WTC11 (cell line): ENCODE measurements at regions not wholly inside any gene's neighbourhood (a gene's known extent, or its start where the extent isn't known, plus 50 kb on each side); places are given as distances from the start of the nearest gene placed in this dataset.

ENCODE experiments used
- ATAC-seq: fragments of 200-7000 bp; cut with Tn5 transposase; 2 replicates; pipeline ENCODE4 v1.10.0; 2021; ENCODE audit warnings: mild to moderate bottlenecking, moderate library complexity
- CTCF ChIA-PET: fragments of 300-600 bp; sonication (Branson Sonifier 250); formaldehyde crosslinking; loops from one replicate; lab custom pipeline; 2021; ENCODE audit warnings: antibody characterized with exemption; lab: Charles Lee
- POLR2A ChIA-PET: fragments of 350-600 bp; sonication (Branson Sonifier 250); formaldehyde crosslinking; loops from one replicate; lab custom pipeline; 2021; ENCODE audit warnings: antibody characterized with exemption; lab: Charles Lee
- DNase-seq: peaks from one replicate; pipeline ENCODE4 v3.0.0; 2021; ENCODE audit warnings: low spot score
- H3K27ac Mint-ChIP-seq: 2 replicates; pipeline ENCODE4 v1.8.0; 2021; ENCODE audit warnings: mixed read lengths
- H3K27me3 Mint-ChIP-seq: 2 replicates; pipeline ENCODE4 v1.8.0; 2021; ENCODE audit warnings: low read depth, mild to moderate bottlenecking, moderate library complexity, mixed read lengths
- H3K36me3 Mint-ChIP-seq: 2 replicates; pipeline ENCODE4 v1.8.0; 2021; ENCODE audit warnings: mixed read lengths
- H3K4me1 Mint-ChIP-seq: 2 replicates; pipeline ENCODE4 v1.8.0; 2022; ENCODE audit warnings: mixed read lengths
- H3K4me3 Mint-ChIP-seq: 2 replicates; pipeline ENCODE4 v1.8.0; 2021; ENCODE audit warnings: mild to moderate bottlenecking, moderate library complexity, mixed read lengths
- H3K9me3 Mint-ChIP-seq: 2 replicates; pipeline ENCODE4 v1.8.0; 2021; ENCODE audit warnings: mixed read lengths
- CREM ChIP-seq: sonication (generic); formaldehyde crosslinking; IDR thresholded peaks from 2 replicates; pipeline ENCODE4 v1.8.1; 2022; ENCODE audit warnings: mild to moderate bottlenecking, missing genetic modification reagents, moderate library complexity
- E2F5 ChIP-seq: sonication (generic); formaldehyde crosslinking; IDR thresholded peaks from 2 replicates; pipeline ENCODE4 v1.8.1; 2022; ENCODE audit warnings: mild to moderate bottlenecking, moderate library complexity, missing genetic modification reagents
- EMX1 ChIP-seq: fragments of 250-450 bp; sonication (Bioruptor Pico); IDR thresholded peaks from 2 replicates; pipeline ENCODE4 v1.8.0; 2021; ENCODE audit warnings: mild to moderate bottlenecking
- GABPB1 ChIP-seq: sonication (generic); formaldehyde crosslinking; IDR thresholded peaks from 2 replicates; pipeline ENCODE4 v1.8.1; 2023; ENCODE audit warnings: mild to moderate bottlenecking, missing genetic modification reagents
- GTF2I ChIP-seq: fragments of 250-450 bp; sonication (Bioruptor Pico); conservative IDR thresholded peaks from 2 replicates; pipeline ENCODE4 v1.4.0; 2021; ENCODE audit warnings: mild to moderate bottlenecking
- MXD4 ChIP-seq: fragments of 250-450 bp; sonication (Bioruptor Pico); IDR thresholded peaks from 2 replicates; pipeline ENCODE4 v1.8.0; 2021; ENCODE audit warnings: mild to moderate bottlenecking, moderate library complexity, borderline replicate concordance
- NFE2L1 ChIP-seq: sonication (generic); formaldehyde crosslinking; IDR thresholded peaks from 2 replicates; pipeline ENCODE4 v1.8.1; 2023; ENCODE audit warnings: missing genetic modification reagents
- NR2C2 ChIP-seq: sonication (generic); formaldehyde crosslinking; IDR thresholded peaks from 2 replicates; pipeline ENCODE4 v1.8.0; 2022; ENCODE audit warnings: mild to moderate bottlenecking, missing genetic modification reagents
- OVOL2 ChIP-seq: fragments of 250-450 bp; sonication (Bioruptor Pico); IDR thresholded peaks from 2 replicates; pipeline ENCODE4 v1.9.0; 2021; ENCODE audit warnings: mild to moderate bottlenecking, borderline replicate concordance
- SMAD3 ChIP-seq: sonication (generic); formaldehyde crosslinking; IDR thresholded peaks from 2 replicates; pipeline ENCODE4 v1.8.0; 2022; ENCODE audit warnings: missing genetic modification reagents, mild to moderate bottlenecking, borderline replicate concordance
- TCF7 ChIP-seq: sonication (generic); formaldehyde crosslinking; IDR thresholded peaks from 2 replicates; pipeline ENCODE4 v1.8.0; 2022; ENCODE audit warnings: mild to moderate bottlenecking, low read depth, missing genetic modification reagents, moderate library complexity
- TEAD4 ChIP-seq: sonication (generic); formaldehyde crosslinking; IDR thresholded peaks from 2 replicates; pipeline ENCODE4 v1.8.0; 2022; ENCODE audit warnings: mild to moderate bottlenecking, missing genetic modification reagents
- USF1 ChIP-seq: sonication (generic); formaldehyde crosslinking; IDR thresholded peaks from 2 replicates; pipeline ENCODE4 v1.8.0; 2022; ENCODE audit warnings: mild to moderate bottlenecking, missing genetic modification reagents
- ZNF121 ChIP-seq: sonication (generic); formaldehyde crosslinking; IDR thresholded peaks from 2 replicates; pipeline ENCODE4 v1.8.0; 2023; ENCODE audit warnings: missing genetic modification reagents
- ZNF219 ChIP-seq: sonication (generic); formaldehyde crosslinking; IDR thresholded peaks from 2 replicates; pipeline ENCODE4 v1.8.0; 2023; ENCODE audit warnings: missing genetic modification reagents, mild to moderate bottlenecking, borderline replicate concordance
- ZNF317 ChIP-seq: sonication (generic); formaldehyde crosslinking; IDR thresholded peaks from 2 replicates; pipeline ENCODE4 v1.8.1; 2023; ENCODE audit warnings: low read depth, mild to moderate bottlenecking, moderate library complexity, missing genetic modification reagents, borderline replicate concordance
- ZNF416 ChIP-seq: fragments of 250-450 bp; sonication (Bioruptor Pico); IDR thresholded peaks from 2 replicates; pipeline ENCODE4 v1.9.0; 2021; ENCODE audit warnings: mild to moderate bottlenecking, inconsistent platforms
- ZNF423 ChIP-seq: fragments of 250-450 bp; sonication (Bioruptor Pico); IDR thresholded peaks from 2 replicates; pipeline ENCODE4 v2.1.2; 2022; ENCODE audit warnings: mild to moderate bottlenecking, moderate library complexity
- TF ChIP-seq, protein P1 (sequence below): fragments of 250-450 bp; sonication (Bioruptor Pico); IDR thresholded peaks from 2 replicates; pipeline ENCODE4 v1.9.0; 2021; ENCODE audit warnings: mild to moderate bottlenecking
- TF ChIP-seq, protein P2 (sequence below): sonication (generic); formaldehyde crosslinking; IDR thresholded peaks from 2 replicates; pipeline ENCODE4 v1.8.1; 2022; ENCODE audit warnings: missing genetic modification reagents, borderline replicate concordance
- TF ChIP-seq, protein P3 (sequence below): sonication (generic); formaldehyde crosslinking; IDR thresholded peaks from 2 replicates; pipeline ENCODE4 v1.8.1; 2023; ENCODE audit warnings: mild to moderate bottlenecking, missing genetic modification reagents
- TF ChIP-seq, protein P4 (sequence below): sonication (generic); formaldehyde crosslinking; IDR thresholded peaks from 2 replicates; pipeline ENCODE4 v1.8.1; 2022; ENCODE audit warnings: low read depth, missing genetic modification reagents, borderline replicate concordance

- H3K4me3 Mint-ChIP-seq = no peak overlapping the region
- H3K36me3 Mint-ChIP-seq = no peaks in the 10 kb centered on the region
- CTCF ChIA-PET = interaction anchor here (0.5 to 1.2 kb wide), 2 partner anchors 12 to 1517 kb away, joined by 3 read pairs; no protein-coding TSS in a partner anchor
- DNase-seq = no peak
- ATAC-seq = no peak
- no peak overlapping the region for H3K27ac Mint-ChIP-seq
- no peaks in the 10 kb centered on the region for H3K27me3 Mint-ChIP-seq
- no peaks in the 10 kb centered on the region for H3K9me3 Mint-ChIP-seq
- peaks cover 3% of the 10 kb centered on the region for H3K4me1 Mint-ChIP-seq
- POLR2A ChIA-PET = no interaction called here
- TF ChIP-seq GABPB1 (CRISPR knock-in tag) (no peak), GTF2I (CRISPR knock-in tag) (no peak), E2F5 (CRISPR knock-in tag) (no peak), USF1 (CRISPR knock-in tag) (no peak), EMX1 (CRISPR knock-in tag) (no peak), ZNF121 (CRISPR knock-in tag) (no peak), ZNF219 (CRISPR knock-in tag) (no peak), ZNF317 (CRISPR knock-in tag) (no peak), TEAD4 (CRISPR knock-in tag) (no peak), NR2C2 (no peak)
These were observed 355.3 kb upstream of the KCNN2 start for GRCh38 chr5:114006582-114006981.

DNA sequence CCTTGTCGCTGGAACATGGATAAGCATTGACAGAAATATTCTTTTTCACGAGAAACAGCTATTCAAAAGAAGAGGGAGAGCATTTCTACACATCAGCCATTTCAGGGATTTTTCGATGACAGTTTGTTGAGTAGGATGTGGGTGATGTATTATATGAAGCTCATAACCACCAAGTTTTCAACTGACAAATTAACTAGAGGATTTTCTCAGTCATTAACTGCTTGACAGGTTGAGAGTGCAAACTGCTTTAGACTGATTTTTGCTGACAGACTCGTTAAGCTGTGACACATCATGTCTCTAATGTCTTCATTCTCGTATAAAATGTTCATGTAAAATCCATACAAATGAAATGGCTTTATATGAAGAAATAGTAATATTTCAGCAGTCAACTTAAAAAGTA is 354.2 kb upstream of the KCNN2 start:
- CTCF ChIA-PET = no interaction called here

GRCh38 chr5:114010362-114010761 is 351.5 kb upstream of the KCNN2 start:
- no peaks in the 10 kb centered on the region for H3K36me3 Mint-ChIP-seq
- POLR2A ChIA-PET = no interaction called here
- CTCF ChIA-PET = no interaction called here
- ATAC-seq = no peak
- no peaks in the 10 kb centered on the region for H3K27me3 Mint-ChIP-seq
- H3K27ac Mint-ChIP-seq = no peak overlapping the region
- DNase-seq = no peak
- no peaks in the 10 kb centered on the region for H3K9me3 Mint-ChIP-seq
- H3K4me3 Mint-ChIP-seq = no peak overlapping the region
- peaks cover 3% of the 10 kb centered on the region for H3K4me1 Mint-ChIP-seq
- no peak for TF ChIP-seq MXD4 (CRISPR knock-in tag)
- TF ChIP-seq ZNF219 (CRISPR knock-in tag) = no peak
- no peak for TF ChIP-seq TCF7
- TF ChIP-seq, protein P1, sequence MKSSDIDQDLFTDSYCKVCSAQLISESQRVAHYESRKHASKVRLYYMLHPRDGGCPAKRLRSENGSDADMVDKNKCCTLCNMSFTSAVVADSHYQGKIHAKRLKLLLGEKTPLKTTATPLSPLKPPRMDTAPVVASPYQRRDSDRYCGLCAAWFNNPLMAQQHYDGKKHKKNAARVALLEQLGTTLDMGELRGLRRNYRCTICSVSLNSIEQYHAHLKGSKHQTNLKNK (CRISPR knock-in tag) = no peak
- TF ChIP-seq, protein P2, sequence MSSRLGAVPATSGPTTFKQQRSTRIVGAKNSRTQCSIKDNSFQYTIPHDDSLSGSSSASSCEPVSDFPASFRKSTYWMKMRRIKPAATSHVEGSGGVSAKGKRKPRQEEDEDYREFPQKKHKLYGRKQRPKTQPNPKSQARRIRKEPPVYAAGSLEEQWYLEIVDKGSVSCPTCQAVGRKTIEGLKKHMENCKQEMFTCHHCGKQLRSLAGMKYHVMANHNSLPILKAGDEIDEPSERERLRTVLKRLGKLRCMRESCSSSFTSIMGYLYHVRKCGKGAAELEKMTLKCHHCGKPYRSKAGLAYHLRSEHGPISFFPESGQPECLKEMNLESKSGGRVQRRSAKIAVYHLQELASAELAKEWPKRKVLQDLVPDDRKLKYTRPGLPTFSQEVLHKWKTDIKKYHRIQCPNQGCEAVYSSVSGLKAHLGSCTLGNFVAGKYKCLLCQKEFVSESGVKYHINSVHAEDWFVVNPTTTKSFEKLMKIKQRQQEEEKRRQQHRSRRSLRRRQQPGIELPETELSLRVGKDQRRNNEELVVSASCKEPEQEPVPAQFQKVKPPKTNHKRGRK (CRISPR knock-in tag) = no peak
- TF ChIP-seq, protein P3, sequence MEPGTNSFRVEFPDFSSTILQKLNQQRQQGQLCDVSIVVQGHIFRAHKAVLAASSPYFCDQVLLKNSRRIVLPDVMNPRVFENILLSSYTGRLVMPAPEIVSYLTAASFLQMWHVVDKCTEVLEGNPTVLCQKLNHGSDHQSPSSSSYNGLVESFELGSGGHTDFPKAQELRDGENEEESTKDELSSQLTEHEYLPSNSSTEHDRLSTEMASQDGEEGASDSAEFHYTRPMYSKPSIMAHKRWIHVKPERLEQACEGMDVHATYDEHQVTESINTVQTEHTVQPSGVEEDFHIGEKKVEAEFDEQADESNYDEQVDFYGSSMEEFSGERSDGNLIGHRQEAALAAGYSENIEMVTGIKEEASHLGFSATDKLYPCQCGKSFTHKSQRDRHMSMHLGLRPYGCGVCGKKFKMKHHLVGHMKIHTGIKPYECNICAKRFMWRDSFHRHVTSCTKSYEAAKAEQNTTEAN (CRISPR knock-in tag) = no peak
- no peak for TF ChIP-seq CREM (CRISPR knock-in tag)
- TF ChIP-seq ZNF423 (CRISPR knock-in tag) = no peak
- no peak for TF ChIP-seq TEAD4 (CRISPR knock-in tag)
- no peak for TF ChIP-seq EMX1 (CRISPR knock-in tag)
- TF ChIP-seq, protein P4, sequence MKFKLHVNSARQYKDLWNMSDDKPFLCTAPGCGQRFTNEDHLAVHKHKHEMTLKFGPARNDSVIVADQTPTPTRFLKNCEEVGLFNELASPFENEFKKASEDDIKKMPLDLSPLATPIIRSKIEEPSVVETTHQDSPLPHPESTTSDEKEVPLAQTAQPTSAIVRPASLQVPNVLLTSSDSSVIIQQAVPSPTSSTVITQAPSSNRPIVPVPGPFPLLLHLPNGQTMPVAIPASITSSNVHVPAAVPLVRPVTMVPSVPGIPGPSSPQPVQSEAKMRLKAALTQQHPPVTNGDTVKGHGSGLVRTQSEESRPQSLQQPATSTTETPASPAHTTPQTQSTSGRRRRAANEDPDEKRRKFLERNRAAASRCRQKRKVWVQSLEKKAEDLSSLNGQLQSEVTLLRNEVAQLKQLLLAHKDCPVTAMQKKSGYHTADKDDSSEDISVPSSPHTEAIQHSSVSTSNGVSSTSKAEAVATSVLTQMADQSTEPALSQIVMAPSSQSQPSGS (CRISPR knock-in tag) = no peak
- TF ChIP-seq ZNF416 (CRISPR knock-in tag) = no peak

More for the DNA sequence above, 354.2 kb upstream of the KCNN2 start:
- Mint-ChIP-seq H3K9me3 (no peaks in the 10 kb centered on the region), H3K27me3 (no peaks in the 10 kb centered on the region), H3K4me3 (no peak overlapping the region), H3K27ac (no peak overlapping the region), H3K36me3 (no peaks in the 10 kb centered on the region)
- DNase-seq = no peak
- no peak for ATAC-seq
- POLR2A ChIA-PET = no interaction called here
- TF ChIP-seq GTF2I (CRISPR knock-in tag) (no peak), USF1 (CRISPR knock-in tag) (no peak), OVOL2 (CRISPR knock-in tag) (no peak), NFE2L1 (CRISPR knock-in tag) (no peak), SMAD3 (CRISPR knock-in tag) (no peak)
- TF ChIP-seq, protein P2 (CRISPR knock-in tag) = no peak
- TF ChIP-seq, all 79 proteins: peak for 0
- H3K4me1 Mint-ChIP-seq = peaks cover 3% of the 10 kb centered on the region
